GM10248 (cell line): ENCODE measurements at regions not wholly inside any gene's neighbourhood (a gene's known extent, or its start where the extent isn't known, plus 50 kb on each side); places are given as distances from the start of the nearest gene placed in this dataset.

Experiments
- CTCF ChIA-PET: fragments of 300-600 bp; sonication (Branson Sonifier 250); formaldehyde crosslinking; extraction: SDS; loops from one replicate; lab custom pipeline; 2021; ENCODE audit warnings: antibody characterized with exemption; lab: Yijun Ruan, JAX
- POLR2A ChIA-PET: fragments of 350-650 bp; sonication (Branson Sonifier 250); formaldehyde crosslinking; extraction: SDS; loops from one replicate; lab custom pipeline; 2020; ENCODE audit warnings: antibody characterized with exemption; lab: Yijun Ruan, JAX
- DNase-seq: peaks from one replicate; pipeline ENCODE4 v3.0.0; 2012; ENCODE audit errors: extremely low spot score
- CTCF ChIP-seq: IDR thresholded peaks from 2 replicates; pipeline ENCODE4 v1.5.1; 2012; ENCODE audit warnings: mild to moderate bottlenecking, low read depth; ENCODE audit errors: extremely low read depth, missing control alignments, control extremely low read depth

DNA sequence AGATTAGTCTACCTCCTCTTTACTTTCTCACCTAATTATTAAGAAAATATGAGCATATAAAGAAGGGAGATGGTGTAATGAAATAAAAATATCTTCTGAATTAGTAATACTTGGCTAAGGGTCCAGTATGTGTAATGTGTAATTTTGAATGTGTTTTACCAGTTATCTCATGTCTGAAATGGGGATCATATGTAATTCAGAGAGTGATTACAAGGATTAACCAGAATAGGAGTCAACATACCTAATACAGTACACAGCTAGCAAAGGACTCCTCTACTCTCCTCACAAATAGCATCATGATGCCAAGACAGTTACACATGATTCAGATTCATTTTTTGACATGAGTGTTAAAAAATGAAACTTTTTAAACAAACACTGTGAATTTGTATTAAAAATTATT is 570.4 kb downstream of the SI start:
- ChIA-PET POLR2A (no interaction called here), CTCF (no interaction called here)
- no peak for DNase-seq
- TF ChIP-seq CTCF = no peak

DNA sequence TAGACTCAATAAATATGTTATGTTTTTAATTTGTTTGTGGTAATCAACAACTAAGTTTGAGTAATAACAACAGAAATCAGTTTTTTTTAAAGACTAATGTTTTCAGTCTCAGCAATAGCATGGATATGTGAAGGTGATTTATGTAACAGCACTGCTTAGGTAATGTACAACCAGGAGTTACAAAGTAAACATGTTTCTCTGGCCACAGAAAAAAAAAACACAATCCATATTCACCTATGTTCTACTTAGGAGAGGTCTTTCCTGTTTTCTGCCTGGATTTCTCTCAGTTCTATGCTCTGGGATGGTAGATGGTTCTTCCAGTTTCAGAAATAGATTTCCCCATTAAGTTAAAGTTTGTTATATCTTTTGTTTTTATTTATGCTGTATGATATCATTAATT is 579.4 kb downstream of the SI start:
- no peak for DNase-seq
- CTCF ChIA-PET = no interaction called here
- TF ChIP-seq CTCF = no peak
- POLR2A ChIA-PET = no interaction called here

- CTCF ChIA-PET = no interaction called here
- no peak for DNase-seq
- no peak for TF ChIP-seq CTCF
- POLR2A ChIA-PET = no interaction called here
These were observed 589.4 kb downstream of the SI start for GRCh38 chr3:164488893-164489292.

DNA sequence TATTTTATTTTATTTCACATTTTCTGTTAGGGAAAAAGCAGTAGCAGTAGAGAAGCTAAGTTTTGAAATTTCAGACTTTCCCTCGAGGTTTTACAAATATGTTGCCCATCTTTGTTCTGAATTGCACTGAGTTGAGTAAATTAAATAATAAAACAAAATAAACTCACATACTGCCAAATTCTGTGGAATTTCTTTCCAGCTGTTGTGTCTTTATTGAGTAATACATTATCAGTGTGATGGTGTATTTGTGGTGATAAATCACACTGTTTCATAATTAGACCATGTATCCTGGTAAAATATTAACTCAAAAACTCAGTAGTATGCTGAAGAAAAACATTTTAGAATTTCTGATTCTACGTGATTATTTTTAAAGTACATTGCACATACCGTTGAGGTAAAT is 592.1 kb downstream of the SI start:
- TF ChIP-seq CTCF = no peak
- no peak for DNase-seq
- ChIA-PET POLR2A (no interaction called here), CTCF (no interaction called here)

DNA sequence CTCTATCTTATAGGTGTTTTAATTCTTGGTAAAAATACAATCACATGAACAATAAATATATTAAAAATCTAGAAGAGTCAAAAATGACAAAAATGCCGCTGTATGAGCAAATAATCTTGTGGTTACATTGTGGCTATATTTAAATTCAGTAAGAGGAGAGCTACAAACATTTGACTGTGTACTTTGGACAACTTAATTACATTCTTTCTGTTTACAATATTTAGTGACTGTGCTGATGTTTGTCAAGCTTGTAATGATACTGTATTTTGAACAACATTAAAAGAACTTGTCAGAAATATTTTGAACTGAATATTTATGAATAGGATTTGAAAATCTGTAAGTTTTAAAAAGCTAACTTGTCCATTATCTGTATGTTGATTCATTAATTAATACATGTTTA is 598.3 kb downstream of the SI start:
- CTCF ChIA-PET = no interaction called here
- no peak for DNase-seq
- POLR2A ChIA-PET = no interaction called here

GRCh38 chr3:164479406-164479805 is 598.9 kb downstream of the SI start:
- no peak for DNase-seq
- ChIA-PET CTCF (no interaction called here), POLR2A (no interaction called here)
- TF ChIP-seq CTCF = no peak

More for the DNA sequence above, 598.3 kb downstream of the SI start:
- no peak for TF ChIP-seq CTCF

GRCh38 chr3:164478323-164478722 is 600.0 kb downstream of the SI start:
- CTCF ChIA-PET = no interaction called here
- no peak for DNase-seq
- POLR2A ChIA-PET = no interaction called here
- no peak for TF ChIP-seq CTCF
